Fibroblast of skin of left biceps (primary cell): ENCODE measurements at regions not wholly inside any gene's neighbourhood (a gene's known extent, or its start where the extent isn't known, plus 50 kb on each side); places are given as distances from the start of the nearest gene placed in this dataset.

Experiments
- DNase-seq, 2 experiments: peaks; one replicate each; pipeline ENCODE4 v3.0.0-alpha.2; 2013; ENCODE audit warnings: low read depth in 2 of 2

DNA sequence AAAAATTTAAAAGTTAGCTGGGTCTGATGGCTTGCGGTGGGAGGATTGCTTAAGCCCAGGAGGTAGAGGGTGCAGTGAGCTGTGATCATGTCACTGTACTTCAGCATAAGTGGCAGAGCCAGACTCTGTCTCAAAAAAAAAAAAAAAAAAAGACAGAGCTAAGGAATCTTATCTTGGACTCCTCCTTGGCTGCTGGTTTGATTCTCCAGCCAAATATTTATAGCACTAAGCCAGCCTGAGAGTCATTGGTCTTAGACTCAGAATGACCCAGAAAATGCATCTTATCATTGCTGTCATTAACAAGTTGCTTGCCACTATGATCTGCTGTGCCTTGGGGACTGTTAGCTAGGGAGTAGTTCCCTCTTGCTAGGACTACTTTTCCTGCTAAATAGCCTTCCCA lies 164.7 kb downstream of the GNAT3 start:
- DNase-seq = no peak

DNA sequence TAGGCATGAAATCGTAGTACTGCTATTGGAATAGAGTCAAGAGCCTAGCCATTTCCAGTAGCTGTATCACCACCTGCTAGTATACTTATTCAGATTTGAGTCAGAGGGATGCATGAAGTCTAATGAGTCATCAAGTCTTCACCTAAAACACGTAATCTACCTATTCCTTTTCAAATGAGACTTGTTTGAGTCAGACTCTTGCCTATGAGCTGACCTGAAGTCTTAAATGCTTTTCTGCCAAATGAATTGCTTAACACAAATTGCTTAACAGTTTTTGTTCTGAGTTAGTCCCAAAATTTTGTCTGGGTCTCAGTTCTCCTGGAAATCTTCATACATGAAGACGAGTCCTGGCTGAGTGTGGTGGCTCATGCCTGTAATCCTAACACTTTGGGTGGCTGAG lies 165.2 kb downstream of the GNAT3 start:
- DNase-seq = no peak

DNA sequence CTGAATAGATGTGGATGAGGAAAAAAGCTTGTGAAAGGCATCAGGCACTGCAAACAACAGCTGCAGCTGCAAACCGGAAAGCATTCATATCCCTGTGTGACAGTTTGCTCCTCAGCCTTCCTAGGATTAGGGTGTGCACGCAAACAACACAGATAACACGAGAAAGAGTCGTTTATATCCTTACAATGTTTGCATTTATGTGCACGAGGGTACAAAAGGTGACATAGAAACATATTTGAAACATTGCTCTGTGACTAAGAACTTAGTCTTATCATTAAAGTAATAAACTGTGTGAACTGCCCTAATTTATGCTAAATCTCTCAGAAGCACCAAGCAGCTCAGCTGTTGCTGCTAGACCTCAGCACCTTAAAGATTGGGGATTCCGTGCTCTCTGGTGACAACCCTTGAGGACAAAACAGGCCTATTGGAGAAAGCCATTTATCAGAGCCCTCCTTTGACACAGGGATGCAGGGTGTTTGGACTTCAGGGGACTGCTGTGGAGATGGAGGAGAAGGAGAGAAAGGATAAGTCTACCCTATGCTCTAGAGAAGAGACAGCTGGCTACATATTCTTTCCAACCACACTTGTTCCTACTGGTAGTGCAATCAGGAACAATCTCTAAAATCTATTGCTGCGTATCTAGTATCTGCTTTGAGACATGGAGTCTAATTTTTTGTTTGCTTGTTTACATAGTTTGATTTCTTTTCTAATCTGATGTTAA lies 176.2 kb downstream of the GNAT3 start:
- no peak for DNase-seq

DNA sequence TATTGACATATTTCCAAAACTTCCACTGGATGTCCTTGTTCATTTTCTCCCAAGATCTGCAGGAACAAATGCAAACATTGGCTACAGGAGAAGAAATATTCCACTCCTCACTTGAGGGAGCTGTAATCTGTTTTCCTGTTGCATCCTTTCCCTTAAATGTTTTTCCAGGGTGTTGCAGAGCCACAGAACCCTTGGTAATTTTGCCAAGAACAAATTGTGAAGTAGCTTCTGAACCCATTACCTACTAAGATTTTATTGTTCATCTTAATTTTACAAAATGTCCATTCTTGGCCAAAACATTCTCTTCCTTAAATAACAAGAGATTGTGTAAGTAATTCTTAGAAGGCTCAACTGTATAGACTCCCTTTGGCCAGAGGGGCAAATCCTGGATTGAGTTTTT lies 177.0 kb downstream of the GNAT3 start:
- no peak for DNase-seq

DNA sequence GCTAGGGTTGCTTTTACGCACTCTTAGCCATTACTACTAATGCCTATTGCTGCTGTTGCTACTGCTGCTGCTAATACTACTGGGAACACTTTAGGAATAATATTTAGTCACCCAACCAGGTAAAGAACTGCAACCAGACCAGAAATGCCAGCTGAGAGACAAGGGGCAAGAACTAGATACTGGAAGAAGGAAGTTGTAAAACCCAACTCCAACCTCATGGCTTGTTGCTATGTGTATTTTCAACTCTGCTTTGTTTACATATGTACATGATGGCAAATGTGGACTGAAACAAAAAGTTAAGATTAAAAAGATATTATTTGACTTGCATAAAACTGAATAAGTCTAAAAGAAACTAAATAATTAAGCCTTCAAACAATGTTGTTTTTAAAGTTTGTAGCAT lies 177.7 kb downstream of the GNAT3 start:
- no peak for DNase-seq

DNA sequence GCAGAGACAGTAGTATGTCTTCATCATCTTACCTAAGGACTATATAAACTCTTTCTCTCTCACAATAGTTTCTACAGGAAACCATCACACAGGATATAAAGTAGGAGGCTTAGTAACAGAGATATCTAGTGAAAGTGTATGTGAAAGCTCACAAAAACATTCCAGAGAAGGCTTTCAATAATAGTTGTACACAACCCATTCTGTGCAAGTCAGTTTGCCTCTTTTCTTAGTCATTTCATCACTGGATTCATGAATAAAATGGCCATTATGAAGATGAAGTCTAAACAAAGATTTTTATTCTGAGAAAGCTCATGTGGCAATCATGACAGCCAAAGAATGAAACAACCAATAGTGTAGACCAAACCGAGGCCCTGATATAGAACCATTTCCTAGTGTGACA lies 178.8 kb downstream of the GNAT3 start:
- no peak for DNase-seq

DNA sequence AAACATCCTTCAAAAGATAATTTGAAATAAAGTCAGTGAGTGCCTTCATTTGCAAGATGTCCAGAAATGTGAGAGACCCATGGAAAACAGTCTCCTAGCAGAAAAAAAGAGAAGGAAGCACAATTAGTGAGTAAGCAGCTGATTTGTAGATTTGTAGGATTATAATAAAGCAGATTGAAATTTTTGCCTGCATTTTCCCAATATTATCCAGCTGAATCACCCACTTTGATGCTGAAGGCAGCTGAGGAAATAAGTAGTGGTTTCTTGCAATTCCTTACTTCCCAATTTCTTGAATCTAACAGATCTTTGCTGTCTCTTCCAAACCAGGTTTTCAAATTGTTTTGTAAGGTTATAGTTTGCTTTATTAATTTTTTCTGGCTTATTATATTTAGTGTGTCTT lies 181.4 kb downstream of the GNAT3 start:
- peak; percentile 71 to 76 for DNase-seq

DNA sequence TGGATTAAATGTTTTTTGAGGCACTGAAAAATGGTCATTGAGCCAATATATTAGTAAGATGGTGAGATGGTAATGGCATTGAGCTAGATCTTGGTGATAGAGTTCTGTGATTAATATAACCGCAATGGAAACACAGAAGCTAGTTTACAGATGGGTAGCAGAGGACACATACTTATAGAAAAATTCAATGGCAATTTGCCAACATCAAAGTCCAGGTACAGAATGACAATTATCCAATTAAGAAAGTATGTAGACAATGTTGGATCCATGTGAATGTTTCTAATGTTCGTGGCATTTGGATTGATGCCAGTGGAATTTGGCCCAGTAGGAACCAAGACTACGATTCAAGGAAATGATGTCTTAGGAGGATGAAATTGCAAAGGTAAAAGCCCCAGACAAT lies 187.8 kb downstream of the GNAT3 start:
- DNase-seq = peak; percentile 69 to 73

DNA sequence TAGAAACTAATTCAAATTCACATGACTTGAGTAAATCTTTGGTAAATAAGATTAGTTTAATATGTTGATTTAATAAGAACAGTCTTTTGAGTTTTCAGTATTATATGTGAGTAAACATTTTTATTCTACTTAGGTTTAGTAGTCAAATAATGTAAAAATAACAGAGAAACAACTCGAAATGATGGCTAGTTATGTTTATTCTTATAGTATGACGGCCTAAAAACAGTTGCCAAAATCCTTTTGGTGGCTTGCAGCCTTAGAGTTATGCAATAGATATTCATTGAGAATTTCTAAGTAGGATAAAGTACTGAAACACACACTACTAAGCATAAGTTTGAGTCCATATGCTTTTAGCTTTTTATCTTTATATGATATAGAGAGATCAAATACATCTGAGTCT lies 184.8 kb downstream of the GNAI1 start:
- DNase-seq = no peak

DNA sequence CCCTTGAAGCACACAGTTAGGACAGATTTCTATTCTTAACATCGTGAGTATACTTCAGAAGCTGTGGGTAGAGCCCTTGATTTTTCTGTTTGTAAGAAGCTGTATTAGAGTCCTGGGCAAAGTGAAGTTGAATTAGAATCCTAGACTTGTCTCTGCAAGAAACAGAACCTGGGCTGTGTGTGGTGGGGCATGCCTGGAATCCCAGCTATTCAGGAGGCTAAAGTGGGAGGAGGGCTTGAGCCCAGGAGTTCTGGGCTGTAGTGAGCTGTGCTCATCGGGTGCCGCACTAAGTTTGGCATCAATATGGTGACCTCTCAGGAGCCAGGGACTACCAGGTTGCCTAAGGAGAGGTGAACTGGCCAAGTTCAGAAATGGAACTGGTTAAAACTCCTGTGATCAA lies 183.4 kb downstream of the GNAI1 start:
- DNase-seq = no peak

DNA sequence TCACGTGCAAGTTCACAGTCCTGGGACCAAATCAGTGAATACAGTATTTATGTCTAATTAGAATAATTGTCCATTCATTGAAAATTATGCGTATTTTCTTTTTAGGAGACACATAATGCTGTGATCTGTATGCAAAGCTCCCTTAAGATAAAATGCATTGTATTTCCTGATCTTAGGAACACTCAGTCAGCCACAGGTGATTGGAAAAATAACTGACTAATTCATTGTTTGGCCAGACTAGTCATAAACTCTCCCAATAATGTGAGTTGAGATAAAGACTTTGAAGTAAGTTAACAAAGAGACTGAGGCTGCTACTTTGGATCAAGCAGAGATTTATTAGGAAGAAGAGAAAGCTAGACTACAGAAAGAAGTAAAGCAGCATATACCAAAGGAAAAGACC lies 182.2 kb downstream of the GNAI1 start:
- DNase-seq = no peak

DNA sequence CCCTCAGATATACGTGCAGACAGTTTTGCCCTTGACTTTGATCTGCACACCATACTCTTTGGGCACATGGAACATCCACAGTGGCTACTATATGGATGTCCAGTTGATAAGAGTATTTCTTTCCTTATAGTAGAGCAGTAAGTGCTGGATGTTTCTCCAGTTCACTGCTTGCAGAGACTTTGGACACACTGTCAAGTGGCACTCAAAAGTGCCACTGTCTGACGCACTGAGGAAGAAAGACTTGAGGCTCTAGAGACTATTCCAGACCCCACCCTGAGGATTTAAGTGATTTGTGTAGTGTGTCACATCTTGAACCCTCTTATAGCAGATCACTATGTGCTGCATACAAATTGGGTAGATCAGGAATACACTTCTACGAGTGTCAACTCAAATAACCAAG lies 179.1 kb downstream of the GNAI1 start:
- DNase-seq = no peak

DNA sequence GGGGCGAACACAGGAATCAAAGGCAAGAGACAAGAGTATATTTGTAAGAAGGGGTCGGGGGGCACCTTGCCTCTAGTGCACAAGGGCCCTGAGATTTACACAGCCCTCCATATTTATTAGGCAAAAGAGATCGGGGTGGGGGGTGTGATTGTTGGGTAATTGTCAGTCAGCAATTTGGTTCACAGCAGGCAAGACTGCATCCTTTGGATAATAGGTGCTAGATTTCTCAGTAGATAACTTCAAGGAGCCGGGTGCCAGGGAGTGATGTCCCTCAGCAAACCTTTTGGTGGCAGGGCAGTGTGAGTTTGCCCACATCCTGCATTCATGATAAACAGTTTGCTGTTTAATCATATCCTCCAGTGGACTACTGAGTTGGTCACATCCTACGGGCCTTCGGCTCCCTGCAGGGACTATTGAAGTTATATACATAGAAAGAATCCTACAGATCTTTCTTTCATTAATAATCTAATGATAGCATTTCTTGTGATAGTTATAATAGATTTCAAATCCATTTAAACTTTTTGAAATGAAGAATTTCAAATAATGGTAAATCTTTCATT lies 178.5 kb downstream of the GNAI1 start:
- no peak for DNase-seq

DNA sequence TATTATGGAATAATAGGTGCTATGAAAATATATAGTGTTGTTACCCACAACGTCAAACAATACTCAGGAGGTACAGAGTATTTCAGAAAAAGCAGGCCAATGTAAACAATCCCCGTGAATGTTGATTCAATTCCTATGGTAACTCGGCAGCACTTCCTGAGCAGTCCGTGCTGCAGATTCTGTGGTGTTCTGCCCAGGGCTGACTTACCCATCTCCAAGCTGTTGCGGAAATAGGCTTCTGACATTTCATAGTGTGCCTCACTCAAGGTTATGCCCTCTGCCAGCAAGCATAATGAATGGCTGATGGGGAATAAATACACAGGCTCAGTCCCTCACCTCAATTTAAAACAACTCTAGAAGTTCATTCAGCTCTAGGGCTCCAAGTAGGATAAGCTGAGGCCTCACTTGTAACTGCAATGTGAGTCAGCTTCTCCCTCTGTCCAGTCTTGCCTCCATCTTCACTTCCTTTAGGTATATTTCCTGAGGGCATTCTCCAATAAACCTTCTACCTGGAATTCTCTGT lies 177.6 kb downstream of the GNAI1 start:
- no peak for DNase-seq

DNA sequence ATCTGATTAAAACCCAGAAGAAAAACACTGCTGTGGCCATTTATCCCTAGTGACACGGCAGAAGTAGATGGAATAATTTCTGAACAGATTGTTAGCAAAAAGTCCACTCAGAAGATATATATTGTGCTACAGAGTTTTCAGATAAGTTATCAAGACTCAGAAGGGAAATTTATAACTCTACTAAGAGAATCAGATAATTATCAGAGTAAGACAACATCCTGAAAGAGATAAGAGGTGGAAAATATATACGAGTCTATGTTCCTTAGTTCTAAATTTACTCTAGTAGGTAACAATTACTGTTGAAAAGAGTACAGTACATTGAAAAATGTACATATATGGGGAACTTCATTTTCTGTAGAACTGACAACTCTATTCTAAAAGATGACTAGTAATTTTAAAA lies 176.7 kb downstream of the GNAI1 start:
- no peak for DNase-seq

DNA sequence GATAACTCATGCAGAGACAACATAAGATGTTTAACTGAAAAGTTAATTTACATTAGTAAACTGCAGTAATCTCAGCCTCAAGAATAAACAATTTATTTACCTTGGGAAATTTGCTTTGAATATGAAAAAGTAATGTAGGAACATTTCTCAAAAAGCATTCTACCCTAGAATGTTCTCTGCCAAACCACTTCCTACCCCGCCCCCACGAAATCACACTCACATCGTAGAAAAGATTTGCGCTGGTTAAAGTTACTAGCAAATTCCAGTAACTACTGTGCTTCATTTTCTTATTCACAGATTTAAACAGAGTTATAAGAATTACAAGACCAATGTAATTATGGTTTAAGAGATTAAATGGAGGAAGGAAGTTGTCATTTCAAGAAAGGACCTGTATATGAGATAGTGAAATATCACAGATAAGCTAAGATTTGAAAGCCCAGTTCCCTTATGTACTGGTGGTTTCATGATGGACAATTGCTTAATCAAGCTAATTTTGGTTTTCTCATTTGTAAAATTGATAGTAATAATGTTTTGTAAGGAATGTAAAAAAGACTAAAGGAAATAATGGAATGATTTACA lies 175.4 kb downstream of the GNAI1 start:
- no peak for DNase-seq

DNA sequence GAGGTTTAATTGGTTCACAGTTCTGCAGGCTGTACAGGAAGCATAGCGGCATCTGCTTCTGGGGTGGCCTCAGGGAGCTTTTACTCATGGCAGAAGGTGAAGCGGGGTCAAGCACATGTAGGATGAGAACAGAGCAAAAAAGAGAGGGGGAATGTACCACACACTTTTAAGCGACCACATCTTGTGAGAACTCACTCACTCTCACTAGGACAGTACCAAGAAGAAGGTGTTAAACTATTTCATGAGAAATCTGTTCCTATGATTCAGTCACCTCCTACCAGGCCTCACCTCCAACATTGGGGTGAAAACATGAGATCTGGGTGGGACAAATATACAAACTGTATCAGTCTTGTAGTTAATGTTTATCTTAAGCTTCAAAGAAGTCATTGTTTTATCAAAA lies 174.7 kb downstream of the GNAI1 start:
- no peak for DNase-seq

DNA sequence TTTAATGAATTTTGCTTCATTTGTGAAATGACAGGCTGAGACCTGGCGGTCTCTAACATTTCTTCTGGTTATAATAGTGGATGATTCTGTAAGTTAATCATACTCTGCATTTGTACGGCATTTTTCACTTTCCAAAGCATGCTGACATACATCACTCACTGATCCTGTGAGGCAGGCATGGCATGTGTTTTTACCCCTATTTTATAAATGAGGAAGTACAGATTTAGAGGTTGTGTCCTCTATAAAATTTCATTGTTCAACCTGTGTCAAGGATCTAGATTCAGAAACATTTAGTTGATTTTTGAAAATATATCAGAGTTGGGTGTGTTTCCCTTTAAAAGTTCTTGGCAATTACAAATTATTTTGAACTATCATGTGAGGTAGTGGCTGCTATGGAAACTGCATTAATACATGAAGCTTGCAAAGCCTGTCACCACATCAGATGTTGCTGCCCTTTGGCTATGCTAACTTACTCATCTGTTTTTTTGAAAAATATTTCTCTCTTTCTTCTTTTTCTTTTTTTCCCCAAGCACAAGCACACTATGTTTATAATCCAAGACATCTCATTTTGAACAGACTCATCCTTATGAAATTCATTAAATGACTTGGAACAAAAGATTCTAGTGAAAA lies 172.7 kb downstream of the GNAI1 start:
- peak in 1 of 2 experiments; percentile 33 for DNase-seq

DNA sequence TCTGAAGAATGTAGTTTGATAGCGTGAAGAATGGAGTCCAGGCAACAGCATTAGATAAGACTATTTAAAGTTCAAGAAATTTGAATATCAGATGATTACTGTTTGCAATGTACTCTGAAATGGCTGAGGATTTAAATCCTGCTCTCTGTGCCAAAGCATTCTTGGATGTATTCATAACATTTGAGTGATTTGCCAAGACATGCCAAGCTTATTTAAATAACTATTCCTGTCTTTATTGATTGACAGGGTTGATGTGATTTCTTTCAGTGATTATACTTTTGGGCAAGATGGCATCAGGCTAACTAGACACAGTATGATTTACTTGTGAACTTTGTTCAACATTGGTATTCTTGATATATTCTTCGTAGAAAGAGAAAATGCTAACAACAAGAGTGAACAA lies 168.7 kb downstream of the GNAI1 start:
- no peak for DNase-seq

DNA sequence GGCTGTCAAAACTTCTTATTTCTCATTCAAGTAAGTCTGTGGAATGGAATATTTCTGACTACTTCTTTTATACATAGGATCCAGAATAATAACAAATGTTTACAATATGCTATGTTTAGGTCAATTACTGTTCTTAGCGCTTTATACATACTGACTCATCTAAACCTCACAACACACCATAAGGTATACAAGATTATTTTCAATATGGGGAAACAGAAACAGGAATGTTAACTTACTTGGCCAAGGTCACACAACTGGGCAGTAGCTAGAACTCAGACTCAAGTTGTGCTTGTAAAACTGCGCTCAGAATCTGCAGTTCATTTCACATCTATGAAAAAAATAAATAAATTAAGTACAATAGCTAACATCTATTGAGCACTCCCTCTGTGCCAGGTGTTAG lies 168.0 kb downstream of the GNAI1 start:
- DNase-seq = no peak

DNA sequence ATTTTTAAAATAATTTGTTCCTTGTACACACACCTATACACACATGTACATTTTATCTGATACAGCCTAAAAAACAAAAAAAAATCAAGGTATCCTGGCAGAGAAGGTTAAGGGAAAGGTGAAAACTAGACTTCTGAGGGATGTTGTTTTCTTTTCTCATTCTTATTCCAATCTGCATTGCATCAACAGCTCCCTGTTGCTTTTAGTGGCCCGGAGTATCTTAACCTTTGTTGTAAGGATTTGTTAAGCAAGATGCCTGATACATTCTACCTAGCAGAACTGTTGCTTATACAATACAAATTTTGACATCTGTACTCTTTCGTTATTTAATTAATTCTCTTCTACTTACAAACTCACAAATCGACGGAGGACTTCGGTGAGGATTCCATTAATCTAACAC lies 167.4 kb downstream of the GNAI1 start:
- no peak for DNase-seq

DNA sequence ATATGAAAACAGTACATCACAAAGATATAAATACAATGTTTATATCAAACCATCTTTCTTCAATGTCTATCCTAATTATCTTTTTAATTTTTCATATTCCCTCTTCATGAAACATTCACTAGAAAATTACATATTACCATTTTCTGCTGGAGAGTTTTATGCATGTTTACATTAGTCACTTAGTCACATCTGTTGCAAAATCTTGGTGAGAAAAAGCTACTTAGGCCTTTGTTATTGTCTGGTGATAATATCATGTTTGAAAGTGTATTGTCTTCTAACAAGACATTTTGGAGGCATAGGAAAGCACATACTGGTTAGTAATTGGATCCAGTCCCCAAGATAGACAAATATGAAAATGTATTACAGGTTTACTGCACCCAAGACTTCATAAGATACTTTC lies 163.6 kb downstream of the GNAI1 start:
- DNase-seq = no peak

DNA sequence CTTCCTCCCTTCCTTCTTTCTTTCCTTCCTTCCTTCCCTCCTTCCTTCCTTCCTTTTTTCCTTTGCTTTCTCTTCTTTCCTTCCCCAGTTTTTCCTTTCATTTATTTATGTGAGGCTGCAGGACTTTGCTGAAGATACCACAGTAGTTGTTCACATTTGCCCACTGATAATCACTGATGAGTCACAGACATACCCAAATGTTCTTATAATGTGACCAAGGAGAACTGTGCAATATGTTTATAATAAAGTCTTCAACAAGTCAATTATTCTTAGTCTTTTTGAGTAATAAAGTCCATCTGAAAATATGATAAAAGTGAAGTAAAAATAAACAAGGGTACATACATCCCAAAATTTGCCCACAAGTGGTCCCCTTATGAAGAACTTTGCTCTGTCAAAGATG lies 159.7 kb downstream of the GNAI1 start:
- DNase-seq = no peak
